WTC11 (cell line): ENCODE measurements at regions not wholly inside any gene's neighbourhood (a gene's known extent, or its start where the extent isn't known, plus 50 kb on each side); places are given as distances from the start of the nearest gene placed in this dataset.
A peak's percentile ranks its signal among the peaks of the same experiment; 100 is the strongest.

Experiments
- ATAC-seq: fragments of 200-7000 bp; cut with Tn5 transposase; 2 replicates; pipeline ENCODE4 v1.10.0; 2021; ENCODE audit warnings: mild to moderate bottlenecking, moderate library complexity
- CTCF ChIA-PET: fragments of 300-600 bp; sonication (Branson Sonifier 250); formaldehyde crosslinking; loops from one replicate; lab custom pipeline; 2021; ENCODE audit warnings: antibody characterized with exemption; lab: Charles Lee
- POLR2A ChIA-PET: fragments of 350-600 bp; sonication (Branson Sonifier 250); formaldehyde crosslinking; loops from one replicate; lab custom pipeline; 2021; ENCODE audit warnings: antibody characterized with exemption; lab: Charles Lee
- DNase-seq: peaks from one replicate; pipeline ENCODE4 v3.0.0; 2021; ENCODE audit warnings: low spot score
- H3K27ac Mint-ChIP-seq: 2 replicates; pipeline ENCODE4 v1.8.0; 2021; ENCODE audit warnings: mixed read lengths
- H3K27me3 Mint-ChIP-seq: 2 replicates; pipeline ENCODE4 v1.8.0; 2021; ENCODE audit warnings: low read depth, mild to moderate bottlenecking, moderate library complexity, mixed read lengths
- H3K36me3 Mint-ChIP-seq: 2 replicates; pipeline ENCODE4 v1.8.0; 2021; ENCODE audit warnings: mixed read lengths
- H3K4me1 Mint-ChIP-seq: 2 replicates; pipeline ENCODE4 v1.8.0; 2022; ENCODE audit warnings: mixed read lengths
- H3K4me3 Mint-ChIP-seq: 2 replicates; pipeline ENCODE4 v1.8.0; 2021; ENCODE audit warnings: mild to moderate bottlenecking, moderate library complexity, mixed read lengths
- H3K9me3 Mint-ChIP-seq: 2 replicates; pipeline ENCODE4 v1.8.0; 2021; ENCODE audit warnings: mixed read lengths
- CREM ChIP-seq: sonication (generic); formaldehyde crosslinking; IDR thresholded peaks from 2 replicates; pipeline ENCODE4 v1.8.1; 2022; ENCODE audit warnings: mild to moderate bottlenecking, missing genetic modification reagents, moderate library complexity
- ELF4 ChIP-seq: sonication (generic); formaldehyde crosslinking; IDR thresholded peaks from 2 replicates; pipeline ENCODE4 v1.8.1; 2022; ENCODE audit warnings: low read depth, mild to moderate bottlenecking, moderate library complexity, missing genetic modification reagents
- ESRRA ChIP-seq: sonication (generic); formaldehyde crosslinking; IDR thresholded peaks from 2 replicates; pipeline ENCODE4 v1.8.1; 2022; ENCODE audit warnings: mild to moderate bottlenecking, missing genetic modification reagents, borderline replicate concordance
- FOXJ3 ChIP-seq: sonication (generic); formaldehyde crosslinking; IDR thresholded peaks from 2 replicates; pipeline ENCODE4 v1.9.0; 2021; ENCODE audit warnings: missing genetic modification reagents, mild to moderate bottlenecking, borderline replicate concordance
- HMGA2 ChIP-seq: fragments of 250-450 bp; sonication (Bioruptor Pico); IDR thresholded peaks from 2 replicates; pipeline ENCODE4 v1.4.0; 2021; ENCODE audit warnings: mild to moderate bottlenecking, moderate library complexity
- IRF2 ChIP-seq: sonication (generic); formaldehyde crosslinking; IDR thresholded peaks from 2 replicates; pipeline ENCODE4 v1.8.0; 2022; ENCODE audit warnings: low read depth, missing genetic modification reagents, borderline replicate concordance
- NR2C2 ChIP-seq: sonication (generic); formaldehyde crosslinking; IDR thresholded peaks from 2 replicates; pipeline ENCODE4 v1.8.0; 2022; ENCODE audit warnings: mild to moderate bottlenecking, missing genetic modification reagents
- NR3C1 ChIP-seq: sonication (generic); formaldehyde crosslinking; conservative IDR thresholded peaks from 2 replicates; pipeline ENCODE4 v1.8.1; 2023; ENCODE audit warnings: low read depth, mild to moderate bottlenecking, missing genetic modification reagents
- PRRX2 ChIP-seq: fragments of 250-450 bp; sonication (Bioruptor Pico); IDR thresholded peaks from 2 replicates; pipeline ENCODE4 v1.8.0; 2021; ENCODE audit warnings: mild to moderate bottlenecking
- RELA ChIP-seq: sonication (generic); formaldehyde crosslinking; IDR thresholded peaks from 2 replicates; pipeline ENCODE4 v1.8.1; 2022; ENCODE audit warnings: missing genetic modification reagents, mild to moderate bottlenecking, borderline replicate concordance
- RORB ChIP-seq: fragments of 250-450 bp; sonication (Bioruptor Pico); IDR thresholded peaks from 2 replicates; pipeline ENCODE4 v1.9.0; 2021; ENCODE audit warnings: mild to moderate bottlenecking
- SMAD4 ChIP-seq: sonication (generic); formaldehyde crosslinking; IDR thresholded peaks from 2 replicates; pipeline ENCODE4 v1.8.0; 2022; ENCODE audit warnings: mild to moderate bottlenecking, missing genetic modification reagents
- SOX15 ChIP-seq: fragments of 250-450 bp; sonication (Bioruptor Pico); IDR thresholded peaks from 2 replicates; pipeline ENCODE4 v1.9.0; 2021; ENCODE audit warnings: mild to moderate bottlenecking
- TP53 ChIP-seq: sonication (generic); formaldehyde crosslinking; IDR thresholded peaks from 2 replicates; pipeline ENCODE4 v1.8.1; 2023; ENCODE audit warnings: mild to moderate bottlenecking, missing genetic modification reagents
- ZNF263 ChIP-seq: sonication (generic); formaldehyde crosslinking; IDR thresholded peaks from 2 replicates; pipeline ENCODE4 v1.8.1; 2022; ENCODE audit warnings: low read depth, mild to moderate bottlenecking, moderate library complexity, missing genetic modification reagents
- TF ChIP-seq, protein P1 (sequence below): sonication (generic); formaldehyde crosslinking; IDR thresholded peaks from 2 replicates; pipeline ENCODE4 v1.8.0; 2023; ENCODE audit warnings: missing genetic modification reagents, mild to moderate bottlenecking, borderline replicate concordance
- TF ChIP-seq, protein P2 (sequence below): sonication (generic); formaldehyde crosslinking; IDR thresholded peaks from 2 replicates; pipeline ENCODE4 v1.8.0; 2022; ENCODE audit warnings: mild to moderate bottlenecking, missing genetic modification reagents
- TF ChIP-seq, protein P3 (sequence below): fragments of 250-450 bp; sonication (Bioruptor Pico); IDR thresholded peaks from 2 replicates; pipeline ENCODE4 v1.9.0; 2021; ENCODE audit warnings: moderate library complexity, mild to moderate bottlenecking, inconsistent platforms, borderline replicate concordance
- TF ChIP-seq, protein P4 (sequence below): sonication (generic); formaldehyde crosslinking; IDR thresholded peaks from 2 replicates; pipeline ENCODE4 v1.8.1; 2023; ENCODE audit warnings: mild to moderate bottlenecking, missing genetic modification reagents

DNA sequence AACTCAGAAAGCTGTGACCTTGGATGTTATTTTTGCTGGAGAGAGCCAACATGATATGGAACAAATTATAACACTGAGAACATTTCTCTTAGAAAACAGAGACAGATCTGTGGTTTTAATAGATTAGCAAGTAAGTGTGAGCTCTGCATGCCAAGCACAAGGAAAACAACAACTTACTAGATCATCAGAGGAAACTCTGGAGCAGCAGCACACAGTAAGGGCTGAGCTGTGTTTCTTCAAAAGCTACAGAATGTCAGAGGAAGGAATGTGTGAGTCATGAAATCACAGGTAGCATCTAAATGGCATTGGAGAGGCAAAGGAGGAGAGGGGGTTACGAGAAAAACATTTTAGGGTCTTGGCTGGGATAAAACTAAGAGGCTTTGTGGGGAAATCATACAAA lies 283.4 kb upstream of the FZD8 start:
- Mint-ChIP-seq H3K4me1 (peaks cover 31% of the 10 kb centered on the region), H3K27ac (peak overlapping the region; percentile 1; the same call in 1 of the 2 replicates), H3K9me3 (peaks cover 4% of the 10 kb centered on the region; the same call in 1 of the 2 replicates), H3K27me3 (no peaks in the 10 kb centered on the region), H3K4me3 (no peak overlapping the region), H3K36me3 (no peaks in the 10 kb centered on the region)
- ATAC-seq: peak; percentile 77
- ChIA-PET POLR2A (no interaction called here), CTCF (interaction anchor here (1.0 kb wide), 1 partner anchor 288 kb away, joined by 4 read pairs; no protein-coding TSS in a partner anchor)
- no peak for DNase-seq
- no peak for TF ChIP-seq IRF2 (CRISPR knock-in tag)
- TF ChIP-seq, protein P1, sequence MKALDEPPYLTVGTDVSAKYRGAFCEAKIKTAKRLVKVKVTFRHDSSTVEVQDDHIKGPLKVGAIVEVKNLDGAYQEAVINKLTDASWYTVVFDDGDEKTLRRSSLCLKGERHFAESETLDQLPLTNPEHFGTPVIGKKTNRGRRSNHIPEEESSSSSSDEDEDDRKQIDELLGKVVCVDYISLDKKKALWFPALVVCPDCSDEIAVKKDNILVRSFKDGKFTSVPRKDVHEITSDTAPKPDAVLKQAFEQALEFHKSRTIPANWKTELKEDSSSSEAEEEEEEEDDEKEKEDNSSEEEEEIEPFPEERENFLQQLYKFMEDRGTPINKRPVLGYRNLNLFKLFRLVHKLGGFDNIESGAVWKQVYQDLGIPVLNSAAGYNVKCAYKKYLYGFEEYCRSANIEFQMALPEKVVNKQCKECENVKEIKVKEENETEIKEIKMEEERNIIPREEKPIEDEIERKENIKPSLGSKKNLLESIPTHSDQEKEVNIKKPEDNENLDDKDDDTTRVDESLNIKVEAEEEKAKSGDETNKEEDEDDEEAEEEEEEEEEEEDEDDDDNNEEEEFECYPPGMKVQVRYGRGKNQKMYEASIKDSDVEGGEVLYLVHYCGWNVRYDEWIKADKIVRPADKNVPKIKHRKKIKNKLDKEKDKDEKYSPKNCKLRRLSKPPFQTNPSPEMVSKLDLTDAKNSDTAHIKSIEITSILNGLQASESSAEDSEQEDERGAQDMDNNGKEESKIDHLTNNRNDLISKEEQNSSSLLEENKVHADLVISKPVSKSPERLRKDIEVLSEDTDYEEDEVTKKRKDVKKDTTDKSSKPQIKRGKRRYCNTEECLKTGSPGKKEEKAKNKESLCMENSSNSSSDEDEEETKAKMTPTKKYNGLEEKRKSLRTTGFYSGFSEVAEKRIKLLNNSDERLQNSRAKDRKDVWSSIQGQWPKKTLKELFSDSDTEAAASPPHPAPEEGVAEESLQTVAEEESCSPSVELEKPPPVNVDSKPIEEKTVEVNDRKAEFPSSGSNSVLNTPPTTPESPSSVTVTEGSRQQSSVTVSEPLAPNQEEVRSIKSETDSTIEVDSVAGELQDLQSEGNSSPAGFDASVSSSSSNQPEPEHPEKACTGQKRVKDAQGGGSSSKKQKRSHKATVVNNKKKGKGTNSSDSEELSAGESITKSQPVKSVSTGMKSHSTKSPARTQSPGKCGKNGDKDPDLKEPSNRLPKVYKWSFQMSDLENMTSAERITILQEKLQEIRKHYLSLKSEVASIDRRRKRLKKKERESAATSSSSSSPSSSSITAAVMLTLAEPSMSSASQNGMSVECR (CRISPR knock-in tag): no peak
- TF ChIP-seq, protein P2, sequence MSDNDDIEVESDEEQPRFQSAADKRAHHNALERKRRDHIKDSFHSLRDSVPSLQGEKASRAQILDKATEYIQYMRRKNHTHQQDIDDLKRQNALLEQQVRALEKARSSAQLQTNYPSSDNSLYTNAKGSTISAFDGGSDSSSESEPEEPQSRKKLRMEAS (CRISPR knock-in tag): no peak

DNA sequence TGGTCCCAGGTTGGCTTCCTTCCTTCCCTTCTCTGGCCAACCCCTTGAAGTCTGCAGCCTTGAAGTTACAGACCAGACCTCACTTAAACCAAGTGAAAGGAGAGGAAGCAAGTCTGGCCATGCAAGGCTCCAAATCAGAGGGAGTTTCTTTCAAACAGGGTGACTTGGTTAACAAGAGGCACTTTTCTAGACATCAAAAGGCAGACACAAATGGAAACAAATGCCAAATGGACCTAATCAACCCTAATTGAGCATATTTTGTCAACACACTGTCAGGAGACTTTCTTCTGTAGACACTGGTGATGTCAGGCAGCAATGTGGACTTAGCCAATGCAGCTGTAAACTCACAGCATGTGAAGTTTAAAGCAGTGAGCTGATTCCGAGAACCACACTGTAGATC lies 282.7 kb upstream of the FZD8 start:
- Mint-ChIP-seq H3K4me1 (peaks cover 31% of the 10 kb centered on the region), H3K9me3 (peaks cover 1% of the 10 kb centered on the region; the same call in 1 of the 2 replicates), H3K36me3 (no peaks in the 10 kb centered on the region), H3K27ac (no peak overlapping the region), H3K27me3 (no peaks in the 10 kb centered on the region), H3K4me3 (no peak overlapping the region)
- DNase-seq: no peak
- ChIA-PET POLR2A (no interaction called here), CTCF (no interaction called here)
- TF ChIP-seq, protein P3, sequence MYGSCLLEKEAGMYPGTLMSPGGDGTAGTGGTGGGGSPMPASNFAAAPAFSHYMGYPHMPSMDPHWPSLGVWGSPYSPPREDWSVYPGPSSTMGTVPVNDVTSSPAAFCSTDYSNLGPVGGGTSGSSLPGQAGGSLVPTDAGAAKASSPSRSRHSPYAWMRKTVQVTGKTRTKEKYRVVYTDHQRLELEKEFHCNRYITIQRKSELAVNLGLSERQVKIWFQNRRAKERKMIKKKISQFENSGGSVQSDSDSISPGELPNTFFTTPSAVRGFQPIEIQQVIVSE (CRISPR knock-in tag): no peak
- TF ChIP-seq CREM (CRISPR knock-in tag) (no peak), RELA (CRISPR knock-in tag) (no peak), RORB (CRISPR knock-in tag) (no peak), SOX15 (CRISPR knock-in tag) (no peak), TP53 (no peak), SMAD4 (CRISPR knock-in tag) (no peak), FOXJ3 (no peak), ZNF263 (no peak), NR2C2 (CRISPR knock-in tag) (no peak), HMGA2 (no peak), ESRRA (CRISPR knock-in tag) (no peak), PRRX2 (CRISPR knock-in tag) (no peak), ELF4 (CRISPR knock-in tag) (no peak), NR3C1 (CRISPR knock-in tag) (no peak)
- TF ChIP-seq, protein P4, sequence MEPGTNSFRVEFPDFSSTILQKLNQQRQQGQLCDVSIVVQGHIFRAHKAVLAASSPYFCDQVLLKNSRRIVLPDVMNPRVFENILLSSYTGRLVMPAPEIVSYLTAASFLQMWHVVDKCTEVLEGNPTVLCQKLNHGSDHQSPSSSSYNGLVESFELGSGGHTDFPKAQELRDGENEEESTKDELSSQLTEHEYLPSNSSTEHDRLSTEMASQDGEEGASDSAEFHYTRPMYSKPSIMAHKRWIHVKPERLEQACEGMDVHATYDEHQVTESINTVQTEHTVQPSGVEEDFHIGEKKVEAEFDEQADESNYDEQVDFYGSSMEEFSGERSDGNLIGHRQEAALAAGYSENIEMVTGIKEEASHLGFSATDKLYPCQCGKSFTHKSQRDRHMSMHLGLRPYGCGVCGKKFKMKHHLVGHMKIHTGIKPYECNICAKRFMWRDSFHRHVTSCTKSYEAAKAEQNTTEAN (CRISPR knock-in tag): no peak
- no peak for ATAC-seq
